ENCODE measurements at regions not wholly inside any gene's neighbourhood (a gene's known extent, or its start where the extent isn't known, plus 50 kb on each side); places are given as distances from the start of the nearest gene placed in this dataset.
"Not testable (repeated sequence)": the region's sequence is repeated elsewhere in the genome, so short reads cannot be mapped to it uniquely, and the experiment has no call there.

GRCh38 chrX:1031521-1032430 lies 180.7 kb downstream of the CRLF2 start:
- H3K27ac ChIP-seq (ENCODE audit: low read depth, low read length) = no peak overlapping the region
- no peak overlapping the region for H2AFZ ChIP-seq (ENCODE audit: low read length, unreplicated experiment)
- H3K4me3 ChIP-seq (ENCODE audit: low read depth, low read length) = no peak overlapping the region
- H3K27me3 ChIP-seq (ENCODE audit: insufficient read depth, low read length) = no peaks in the 10 kb centered on the region
- H3K36me3 ChIP-seq (ENCODE audit: insufficient read depth, low read length) = no peaks in the 10 kb centered on the region
- no peaks in the 10 kb centered on the region for H3K79me2 ChIP-seq (ENCODE audit: control insufficient read depth, insufficient read depth, low read length, unreplicated experiment)
- H3K4me1 ChIP-seq (ENCODE audit: control insufficient read depth, insufficient read depth, low read length, unreplicated experiment) = no peaks in the 10 kb centered on the region

- Histone ChIP-seq H3K27ac (ENCODE audit: low read depth, low read length) (no peak overlapping the region), H3K36me3 (ENCODE audit: insufficient read depth, low read length) (no peaks in the 10 kb centered on the region), H3K79me2 (ENCODE audit: control insufficient read depth, insufficient read depth, low read length, unreplicated experiment) (no peaks in the 10 kb centered on the region), H3K4me1 (ENCODE audit: control insufficient read depth, insufficient read depth, low read length, unreplicated experiment) (no peaks in the 10 kb centered on the region), H3K27me3 (ENCODE audit: insufficient read depth, low read length) (no peaks in the 10 kb centered on the region), H3K4me3 (ENCODE audit: low read depth, low read length) (no peak overlapping the region), H2AFZ (ENCODE audit: low read length, unreplicated experiment) (no peak overlapping the region)
Observed at GRCh38 chrX:1029494-1029893, 183.0 kb downstream of the CRLF2 start.

GRCh38 chrX:1027680-1028079 lies 184.8 kb downstream of the CRLF2 start:
- Histone ChIP-seq H2AFZ (ENCODE audit: low read length, unreplicated experiment) (no peak overlapping the region), H3K4me3 (ENCODE audit: low read depth, low read length) (no peak overlapping the region), H3K79me2 (ENCODE audit: control insufficient read depth, insufficient read depth, low read length, unreplicated experiment) (no peaks in the 10 kb centered on the region), H3K27me3 (ENCODE audit: insufficient read depth, low read length) (no peaks in the 10 kb centered on the region), H3K36me3 (ENCODE audit: insufficient read depth, low read length) (no peaks in the 10 kb centered on the region), H3K27ac (ENCODE audit: low read depth, low read length) (no peak overlapping the region), H3K4me1 (ENCODE audit: control insufficient read depth, insufficient read depth, low read length, unreplicated experiment) (no peaks in the 10 kb centered on the region)

GRCh38 chrX:1027133-1027532 lies 185.3 kb downstream of the CRLF2 start:
- H3K4me3 ChIP-seq (ENCODE audit: low read depth, low read length) = no peak overlapping the region
- H3K79me2 ChIP-seq (ENCODE audit: control insufficient read depth, insufficient read depth, low read length, unreplicated experiment) = no peaks in the 10 kb centered on the region
- H3K27me3 ChIP-seq (ENCODE audit: insufficient read depth, low read length) = no peaks in the 10 kb centered on the region
- no peak overlapping the region for H3K27ac ChIP-seq (ENCODE audit: low read depth, low read length)
- H2AFZ ChIP-seq (ENCODE audit: low read length, unreplicated experiment) = no peak overlapping the region
- H3K4me1 ChIP-seq (ENCODE audit: control insufficient read depth, insufficient read depth, low read length, unreplicated experiment) = no peaks in the 10 kb centered on the region
- H3K36me3 ChIP-seq (ENCODE audit: insufficient read depth, low read length) = no peaks in the 10 kb centered on the region

GRCh38 chrX:1026263-1027015 lies 186.0 kb downstream of the CRLF2 start:
- Histone ChIP-seq H3K27ac (ENCODE audit: low read depth, low read length) (no peak overlapping the region), H3K79me2 (ENCODE audit: control insufficient read depth, insufficient read depth, low read length, unreplicated experiment) (no peaks in the 10 kb centered on the region), H3K36me3 (ENCODE audit: insufficient read depth, low read length) (no peaks in the 10 kb centered on the region), H2AFZ (ENCODE audit: low read length, unreplicated experiment) (no peak overlapping the region), H3K4me3 (ENCODE audit: low read depth, low read length) (no peak overlapping the region), H3K27me3 (ENCODE audit: insufficient read depth, low read length) (no peaks in the 10 kb centered on the region), H3K4me1 (ENCODE audit: control insufficient read depth, insufficient read depth, low read length, unreplicated experiment) (no peaks in the 10 kb centered on the region)

- no peaks in the 10 kb centered on the region for H3K36me3 ChIP-seq (ENCODE audit: insufficient read depth, low read length)
- H2AFZ ChIP-seq (ENCODE audit: low read length, unreplicated experiment) = no peak overlapping the region
- no peaks in the 10 kb centered on the region for H3K4me1 ChIP-seq (ENCODE audit: control insufficient read depth, insufficient read depth, low read length, unreplicated experiment)
- no peak overlapping the region for H3K27ac ChIP-seq (ENCODE audit: low read depth, low read length)
- H3K4me3 ChIP-seq (ENCODE audit: low read depth, low read length) = no peak overlapping the region
- H3K27me3 ChIP-seq (ENCODE audit: insufficient read depth, low read length) = no peaks in the 10 kb centered on the region
- no peaks in the 10 kb centered on the region for H3K79me2 ChIP-seq (ENCODE audit: control insufficient read depth, insufficient read depth, low read length, unreplicated experiment)
Observed at GRCh38 chrX:1025413-1025812, 187.0 kb downstream of the CRLF2 start.

- Histone ChIP-seq H3K27ac (ENCODE audit: low read depth, low read length) (no peak overlapping the region), H3K4me3 (ENCODE audit: low read depth, low read length) (no peak overlapping the region), H3K4me1 (ENCODE audit: control insufficient read depth, insufficient read depth, low read length, unreplicated experiment) (no peaks in the 10 kb centered on the region), H2AFZ (ENCODE audit: low read length, unreplicated experiment) (no peak overlapping the region), H3K27me3 (ENCODE audit: insufficient read depth, low read length) (no peaks in the 10 kb centered on the region), H3K36me3 (ENCODE audit: insufficient read depth, low read length) (no peaks in the 10 kb centered on the region), H3K79me2 (ENCODE audit: control insufficient read depth, insufficient read depth, low read length, unreplicated experiment) (no peaks in the 10 kb centered on the region)
Observed at GRCh38 chrX:1023676-1024075, 188.8 kb downstream of the CRLF2 start.

GRCh38 chrX:1021314-1021993 lies 191.0 kb downstream of the CRLF2 start:
- H3K27me3 ChIP-seq (ENCODE audit: insufficient read depth, low read length); H3K4me3 ChIP-seq (ENCODE audit: low read depth, low read length); H2AFZ ChIP-seq (ENCODE audit: low read length, unreplicated experiment); H3K79me2 ChIP-seq (ENCODE audit: control insufficient read depth, insufficient read depth, low read length, unreplicated experiment); H3K27ac ChIP-seq (ENCODE audit: low read depth, low read length); H3K36me3 ChIP-seq (ENCODE audit: insufficient read depth, low read length); H3K4me1 ChIP-seq (ENCODE audit: control insufficient read depth, insufficient read depth, low read length, unreplicated experiment): not testable (repeated sequence)

GRCh38 chrX:1020634-1021166 lies 191.7 kb downstream of the CRLF2 start:
- Histone ChIP-seq H3K36me3 (ENCODE audit: insufficient read depth, low read length) (no peaks in the 10 kb centered on the region), H3K27me3 (ENCODE audit: insufficient read depth, low read length) (no peaks in the 10 kb centered on the region), H3K27ac (ENCODE audit: low read depth, low read length) (no peak overlapping the region), H3K79me2 (ENCODE audit: control insufficient read depth, insufficient read depth, low read length, unreplicated experiment) (no peaks in the 10 kb centered on the region), H3K4me1 (ENCODE audit: control insufficient read depth, insufficient read depth, low read length, unreplicated experiment) (no peaks in the 10 kb centered on the region), H2AFZ (ENCODE audit: low read length, unreplicated experiment) (no peak overlapping the region), H3K4me3 (ENCODE audit: low read depth, low read length) (no peak overlapping the region)

GRCh38 chrX:1016926-1017325 lies 195.5 kb downstream of the CRLF2 start:
- not testable (repeated sequence) for H2AFZ ChIP-seq (ENCODE audit: low read length, unreplicated experiment); H3K36me3 ChIP-seq (ENCODE audit: insufficient read depth, low read length); H3K4me1 ChIP-seq (ENCODE audit: control insufficient read depth, insufficient read depth, low read length, unreplicated experiment); H3K27ac ChIP-seq (ENCODE audit: low read depth, low read length); H3K27me3 ChIP-seq (ENCODE audit: insufficient read depth, low read length); H3K79me2 ChIP-seq (ENCODE audit: control insufficient read depth, insufficient read depth, low read length, unreplicated experiment); H3K4me3 ChIP-seq (ENCODE audit: low read depth, low read length)

All from ACC112 (cell line).